ENCODE measurements at regions not wholly inside any gene's neighbourhood (a gene's known extent, or its start where the extent isn't known, plus 50 kb on each side); places are given as distances from the start of the nearest gene placed in this dataset.
"Not testable (repeated sequence)": the region's sequence is repeated elsewhere in the genome, so short reads cannot be mapped to it uniquely, and the experiment has no call there.

GRCh38 chr18:76708071-76708721 lies 114.2 kb upstream of the ZNF236 start:
- H3K9me3 ChIP-seq (ENCODE audit: control insufficient read depth, low read length), result no peaks in the 10 kb centered on the region
- H3K4me1 ChIP-seq (ENCODE audit: control insufficient read depth, insufficient read depth, low read length), result peaks cover 7% of the 10 kb centered on the region
- H3K27ac ChIP-seq (ENCODE audit: insufficient read depth, low read depth, low read length, poor library complexity, severe bottlenecking), result no peak overlapping the region
- no peaks in the 10 kb centered on the region for H3K36me3 ChIP-seq (ENCODE audit: control insufficient read depth, insufficient read depth, low read length)
- WGBS, 2 experiments, result 90% methylated on average over 28 of the region's 28 CpGs
- no peaks in the 10 kb centered on the region for H3K27me3 ChIP-seq (ENCODE audit: control insufficient read depth, insufficient read depth, low read length, poor library complexity, severe bottlenecking)
- H3K4me3 ChIP-seq (ENCODE audit: insufficient read depth, low read depth, low read length), result no peak overlapping the region

DNA sequence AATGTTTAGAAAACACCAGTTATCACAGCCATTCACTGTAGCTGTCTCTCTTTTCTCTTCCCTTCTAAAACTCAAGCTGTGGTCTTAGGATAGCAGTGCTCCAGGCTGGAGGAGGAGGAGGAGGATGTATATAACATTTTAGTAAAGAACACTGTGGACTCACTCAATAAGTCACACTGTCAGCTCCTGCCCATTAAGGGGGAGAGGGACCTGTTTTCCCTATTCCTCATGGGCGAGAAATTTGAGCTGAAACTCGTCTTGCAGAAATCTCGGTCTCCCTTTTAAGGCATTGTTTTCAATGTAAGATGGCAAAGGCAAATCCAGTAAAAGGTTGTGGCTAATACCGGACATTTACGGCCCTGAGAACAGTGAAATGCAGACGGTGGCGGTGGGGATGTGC lies 114.8 kb upstream of the ZNF236 start:
- Histone ChIP-seq H3K4me1 (ENCODE audit: control insufficient read depth, insufficient read depth, low read length) (peaks cover 7% of the 10 kb centered on the region), H3K36me3 (ENCODE audit: control insufficient read depth, insufficient read depth, low read length) (no peaks in the 10 kb centered on the region), H3K27me3 (ENCODE audit: control insufficient read depth, insufficient read depth, low read length, poor library complexity, severe bottlenecking) (no peaks in the 10 kb centered on the region), H3K27ac (ENCODE audit: insufficient read depth, low read depth, low read length, poor library complexity, severe bottlenecking) (no peak overlapping the region), H3K9me3 (ENCODE audit: control insufficient read depth, low read length) (no peaks in the 10 kb centered on the region), H3K4me3 (ENCODE audit: insufficient read depth, low read depth, low read length) (no peak overlapping the region)
- 87 to 88% methylated on average over 7 of the region's 7 CpGs for WGBS, 2 experiments

GRCh38 chr18:76704589-76704988 lies 117.8 kb upstream of the ZNF236 start:
- not testable (repeated sequence) for H3K27ac ChIP-seq (ENCODE audit: insufficient read depth, low read depth, low read length, poor library complexity, severe bottlenecking); H3K4me3 ChIP-seq (ENCODE audit: insufficient read depth, low read depth, low read length); H3K9me3 ChIP-seq (ENCODE audit: control insufficient read depth, low read length); H3K4me1 ChIP-seq (ENCODE audit: control insufficient read depth, insufficient read depth, low read length); H3K27me3 ChIP-seq (ENCODE audit: control insufficient read depth, insufficient read depth, low read length, poor library complexity, severe bottlenecking); H3K36me3 ChIP-seq (ENCODE audit: control insufficient read depth, insufficient read depth, low read length)
- WGBS, 2 experiments, result 93 to 98% methylated on average over 4 of the region's 4 CpGs

DNA sequence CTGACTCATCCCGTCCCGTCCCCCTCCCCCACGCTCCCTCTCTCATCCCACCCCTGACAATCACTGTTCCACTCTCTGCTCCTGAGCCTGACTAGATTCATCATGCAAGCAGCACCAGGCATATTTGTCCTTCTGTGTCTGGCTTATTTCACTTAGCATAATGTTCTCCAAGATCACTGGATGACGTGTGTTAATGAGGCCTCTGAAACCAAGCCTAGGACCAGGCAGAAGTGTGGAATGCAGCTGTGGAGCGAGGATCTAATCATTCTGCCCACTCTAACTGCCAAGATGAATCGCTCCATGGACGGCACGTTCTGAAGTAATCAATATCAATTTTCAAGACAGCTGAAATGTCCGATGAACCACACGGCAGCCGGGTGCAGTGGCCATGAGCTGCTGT lies 122.4 kb upstream of the ZNF236 start:
- Histone ChIP-seq H3K4me1 (ENCODE audit: control insufficient read depth, insufficient read depth, low read length) (peaks cover 8% of the 10 kb centered on the region), H3K9me3 (ENCODE audit: control insufficient read depth, low read length) (no peaks in the 10 kb centered on the region), H3K27ac (ENCODE audit: insufficient read depth, low read depth, low read length, poor library complexity, severe bottlenecking) (no peak overlapping the region), H3K27me3 (ENCODE audit: control insufficient read depth, insufficient read depth, low read length, poor library complexity, severe bottlenecking) (no peaks in the 10 kb centered on the region), H3K36me3 (ENCODE audit: control insufficient read depth, insufficient read depth, low read length) (no peaks in the 10 kb centered on the region), H3K4me3 (ENCODE audit: insufficient read depth, low read depth, low read length) (no peak overlapping the region)
- WGBS, 2 experiments, result 91 to 93% methylated on average over 11 of the region's 11 CpGs

DNA sequence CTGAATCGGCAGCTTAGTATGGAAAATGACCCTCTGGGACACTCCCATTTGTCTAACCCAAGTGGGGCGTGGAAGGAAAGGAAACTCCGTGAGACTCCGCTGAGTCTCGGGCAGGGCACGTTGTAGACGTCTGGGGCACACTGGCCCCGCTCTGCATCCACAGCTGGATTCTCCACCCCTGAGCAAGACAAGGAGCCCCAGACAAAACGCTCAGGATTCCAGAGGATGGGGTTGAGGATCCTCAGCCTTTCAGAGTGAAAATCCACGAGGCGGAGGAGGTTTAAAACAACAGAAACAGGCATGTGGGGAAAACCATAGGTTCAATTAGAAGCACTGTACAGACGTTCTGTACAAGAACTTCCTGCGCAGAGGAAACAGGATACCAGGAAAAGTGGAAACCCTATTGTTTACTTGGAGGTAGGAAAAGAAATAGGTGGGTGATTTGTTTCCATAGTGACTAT lies 124.9 kb upstream of the ZNF236 start:
- Histone ChIP-seq H3K4me3 (ENCODE audit: insufficient read depth, low read depth, low read length) (no peak overlapping the region), H3K9me3 (ENCODE audit: control insufficient read depth, low read length) (no peaks in the 10 kb centered on the region), H3K27me3 (ENCODE audit: control insufficient read depth, insufficient read depth, low read length, poor library complexity, severe bottlenecking) (no peaks in the 10 kb centered on the region), H3K4me1 (ENCODE audit: control insufficient read depth, insufficient read depth, low read length) (peaks cover 8% of the 10 kb centered on the region), H3K36me3 (ENCODE audit: control insufficient read depth, insufficient read depth, low read length) (no peaks in the 10 kb centered on the region), H3K27ac (ENCODE audit: insufficient read depth, low read depth, low read length, poor library complexity, severe bottlenecking) (no peak overlapping the region)
- WGBS, 2 experiments, result 58 to 60% methylated on average over 13 of the region's 13 CpGs

GRCh38 chr18:76691800-76692199 lies 130.6 kb upstream of the ZNF236 start:
- no peak overlapping the region for H3K27ac ChIP-seq (ENCODE audit: insufficient read depth, low read depth, low read length, poor library complexity, severe bottlenecking)
- no peaks in the 10 kb centered on the region for H3K4me1 ChIP-seq (ENCODE audit: control insufficient read depth, insufficient read depth, low read length)
- no peaks in the 10 kb centered on the region for H3K36me3 ChIP-seq (ENCODE audit: control insufficient read depth, insufficient read depth, low read length)
- no peak overlapping the region for H3K4me3 ChIP-seq (ENCODE audit: insufficient read depth, low read depth, low read length)
- H3K27me3 ChIP-seq (ENCODE audit: control insufficient read depth, insufficient read depth, low read length, poor library complexity, severe bottlenecking), result no peaks in the 10 kb centered on the region
- 81 to 85% methylated on average over 7 of the region's 7 CpGs for WGBS, 2 experiments
- no peaks in the 10 kb centered on the region for H3K9me3 ChIP-seq (ENCODE audit: control insufficient read depth, low read length)

GRCh38 chr18:76689646-76690264 lies 132.6 kb upstream of the ZNF236 start:
- Histone ChIP-seq H3K9me3 (ENCODE audit: control insufficient read depth, low read length) (no peaks in the 10 kb centered on the region), H3K36me3 (ENCODE audit: control insufficient read depth, insufficient read depth, low read length) (no peaks in the 10 kb centered on the region), H3K27me3 (ENCODE audit: control insufficient read depth, insufficient read depth, low read length, poor library complexity, severe bottlenecking) (no peaks in the 10 kb centered on the region), H3K4me1 (ENCODE audit: control insufficient read depth, insufficient read depth, low read length) (no peaks in the 10 kb centered on the region), H3K27ac (ENCODE audit: insufficient read depth, low read depth, low read length, poor library complexity, severe bottlenecking) (no peak overlapping the region), H3K4me3 (ENCODE audit: insufficient read depth, low read depth, low read length) (no peak overlapping the region)
- 87% methylated on average over 7 of the region's 7 CpGs for WGBS, 2 experiments

DNA sequence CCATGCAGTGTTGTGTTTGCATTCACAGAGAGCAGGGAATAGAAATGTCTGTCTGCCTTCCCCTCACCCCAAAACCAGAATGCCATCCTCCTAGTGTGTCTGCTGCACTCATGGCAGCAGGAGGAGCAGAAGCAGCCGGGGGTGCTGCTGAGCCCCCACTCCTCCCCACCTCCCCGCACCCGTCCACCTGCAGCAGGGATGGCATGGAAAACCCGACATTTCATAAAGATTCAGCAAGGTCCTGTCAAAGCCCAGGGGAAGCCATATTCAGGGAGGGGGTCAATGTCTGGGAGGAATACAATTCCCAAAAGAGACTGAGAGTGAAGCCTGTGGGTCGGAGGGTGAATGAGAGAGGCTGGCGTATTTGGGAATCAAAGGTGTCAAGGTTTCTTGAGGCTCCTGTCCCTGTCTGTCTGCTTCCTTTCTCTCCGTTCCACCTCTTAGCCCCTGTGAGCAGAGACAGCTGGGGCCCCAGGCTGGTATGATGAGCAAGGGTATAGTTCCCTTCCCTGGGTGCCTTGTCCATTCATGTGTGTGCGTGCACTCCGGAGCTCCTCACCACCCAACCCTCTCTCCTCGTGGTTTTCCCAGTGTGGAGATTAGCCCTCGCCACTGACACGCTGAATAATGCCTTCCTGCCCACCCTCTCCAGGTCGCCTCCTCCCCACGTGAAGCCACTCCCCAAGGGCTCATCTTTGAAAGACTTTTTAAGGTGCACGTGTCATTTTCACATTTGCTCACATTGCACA lies 133.5 kb upstream of the ZNF236 start:
- WGBS, 2 experiments, result 84 to 85% methylated on average over 15 of the region's 15 CpGs

GRCh38 chr18:76687304-76687962 lies 134.9 kb upstream of the ZNF236 start:
- no peaks in the 10 kb centered on the region for H3K4me1 ChIP-seq (ENCODE audit: control insufficient read depth, insufficient read depth, low read length)
- no peaks in the 10 kb centered on the region for H3K27me3 ChIP-seq (ENCODE audit: control insufficient read depth, insufficient read depth, low read length, poor library complexity, severe bottlenecking)
- no peaks in the 10 kb centered on the region for H3K36me3 ChIP-seq (ENCODE audit: control insufficient read depth, insufficient read depth, low read length)
- H3K4me3 ChIP-seq (ENCODE audit: insufficient read depth, low read depth, low read length), result no peak overlapping the region
- 64 to 69% methylated on average over 10 of the region's 10 CpGs for WGBS, 2 experiments
- H3K9me3 ChIP-seq (ENCODE audit: control insufficient read depth, low read length), result no peaks in the 10 kb centered on the region
- no peak overlapping the region for H3K27ac ChIP-seq (ENCODE audit: insufficient read depth, low read depth, low read length, poor library complexity, severe bottlenecking)

More for the DNA sequence above, 133.5 kb upstream of the ZNF236 start:
- no peaks in the 10 kb centered on the region for H3K9me3 ChIP-seq (ENCODE audit: control insufficient read depth, low read length)
- H3K4me1 ChIP-seq (ENCODE audit: control insufficient read depth, insufficient read depth, low read length), result no peaks in the 10 kb centered on the region
- no peak overlapping the region for H3K4me3 ChIP-seq (ENCODE audit: insufficient read depth, low read depth, low read length)
- no peak overlapping the region for H3K27ac ChIP-seq (ENCODE audit: insufficient read depth, low read depth, low read length, poor library complexity, severe bottlenecking)
- H3K36me3 ChIP-seq (ENCODE audit: control insufficient read depth, insufficient read depth, low read length), result no peaks in the 10 kb centered on the region
- no peaks in the 10 kb centered on the region for H3K27me3 ChIP-seq (ENCODE audit: control insufficient read depth, insufficient read depth, low read length, poor library complexity, severe bottlenecking)

- Histone ChIP-seq H3K27ac (ENCODE audit: insufficient read depth, low read depth, low read length, poor library complexity, severe bottlenecking) (no peak overlapping the region), H3K4me3 (ENCODE audit: insufficient read depth, low read depth, low read length) (no peak overlapping the region), H3K27me3 (ENCODE audit: control insufficient read depth, insufficient read depth, low read length, poor library complexity, severe bottlenecking) (no peaks in the 10 kb centered on the region), H3K9me3 (ENCODE audit: control insufficient read depth, low read length) (no peaks in the 10 kb centered on the region), H3K4me1 (ENCODE audit: control insufficient read depth, insufficient read depth, low read length) (no peaks in the 10 kb centered on the region), H3K36me3 (ENCODE audit: control insufficient read depth, insufficient read depth, low read length) (no peaks in the 10 kb centered on the region)
- 30 to 31% methylated on average over 11 of the region's 11 CpGs for WGBS, 2 experiments
These were observed 135.6 kb upstream of the ZNF236 start for GRCh38 chr18:76686737-76687231.
